Activated CD4-positive, alpha-beta T cell treated with anti-CD3 and anti-CD28 coated beads for 36 hours (primary cell): ENCODE measurements at regions not wholly inside any gene's neighbourhood (a gene's known extent, or its start where the extent isn't known, plus 50 kb on each side); places are given as distances from the start of the nearest gene placed in this dataset.

Source experiments
- ATAC-seq: fragments of 200-7000 bp; cut with Tn5 transposase; one replicate; pipeline ENCODE4 v1.10.0; 2021; ENCODE audit warnings: mild to moderate bottlenecking, moderate library complexity
- CTCF ChIA-PET: fragments of 350-600 bp; sonication (Branson Sonifier 250); formaldehyde crosslinking; loops from one replicate; lab custom pipeline; 2021; ENCODE audit warnings: antibody characterized with exemption; lab: Charles Lee
- POLR2A ChIA-PET: fragments of 350-600 bp; sonication (Branson Sonifier 250); formaldehyde crosslinking; loops from one replicate; lab custom pipeline; 2021; ENCODE audit warnings: antibody characterized with exemption, inconsistent platforms; lab: Charles Lee
- DNase-seq: peaks from one replicate; pipeline ENCODE4 v3.0.0-alpha.2; 2020
- H3K27ac Mint-ChIP-seq: one replicate; pipeline ENCODE4 v1.8.0; 2021; ENCODE audit warnings: mixed read lengths
- H3K27me3 Mint-ChIP-seq: one replicate; pipeline ENCODE4 v1.8.0; 2021; ENCODE audit warnings: mixed read lengths
- H3K36me3 Mint-ChIP-seq: one replicate; pipeline ENCODE4 v1.8.0; 2021; ENCODE audit warnings: low read depth, mixed read lengths
- H3K4me1 Mint-ChIP-seq: one replicate; pipeline ENCODE4 v1.8.0; 2021; ENCODE audit warnings: mixed read lengths
- H3K4me3 Mint-ChIP-seq: one replicate; pipeline ENCODE4 v1.8.0; 2021; ENCODE audit warnings: mild to moderate bottlenecking, moderate library complexity, mixed read lengths
- H3K9me3 Mint-ChIP-seq: one replicate; pipeline ENCODE4 v1.8.0; 2021; ENCODE audit warnings: low read depth, mixed read lengths
- intact Hi-C, 2 experiments: fragments of 100-400 bp; cut with DNase I in 1 of 2; cut with micrococcal nuclease in 1 of 2; formaldehyde crosslinking; loops; one replicate each; pipeline versions ENCODE4 v1.14.2 to v1.15.1; 2022 to 2024; cut with DNase I, micrococcal nuclease

DNA sequence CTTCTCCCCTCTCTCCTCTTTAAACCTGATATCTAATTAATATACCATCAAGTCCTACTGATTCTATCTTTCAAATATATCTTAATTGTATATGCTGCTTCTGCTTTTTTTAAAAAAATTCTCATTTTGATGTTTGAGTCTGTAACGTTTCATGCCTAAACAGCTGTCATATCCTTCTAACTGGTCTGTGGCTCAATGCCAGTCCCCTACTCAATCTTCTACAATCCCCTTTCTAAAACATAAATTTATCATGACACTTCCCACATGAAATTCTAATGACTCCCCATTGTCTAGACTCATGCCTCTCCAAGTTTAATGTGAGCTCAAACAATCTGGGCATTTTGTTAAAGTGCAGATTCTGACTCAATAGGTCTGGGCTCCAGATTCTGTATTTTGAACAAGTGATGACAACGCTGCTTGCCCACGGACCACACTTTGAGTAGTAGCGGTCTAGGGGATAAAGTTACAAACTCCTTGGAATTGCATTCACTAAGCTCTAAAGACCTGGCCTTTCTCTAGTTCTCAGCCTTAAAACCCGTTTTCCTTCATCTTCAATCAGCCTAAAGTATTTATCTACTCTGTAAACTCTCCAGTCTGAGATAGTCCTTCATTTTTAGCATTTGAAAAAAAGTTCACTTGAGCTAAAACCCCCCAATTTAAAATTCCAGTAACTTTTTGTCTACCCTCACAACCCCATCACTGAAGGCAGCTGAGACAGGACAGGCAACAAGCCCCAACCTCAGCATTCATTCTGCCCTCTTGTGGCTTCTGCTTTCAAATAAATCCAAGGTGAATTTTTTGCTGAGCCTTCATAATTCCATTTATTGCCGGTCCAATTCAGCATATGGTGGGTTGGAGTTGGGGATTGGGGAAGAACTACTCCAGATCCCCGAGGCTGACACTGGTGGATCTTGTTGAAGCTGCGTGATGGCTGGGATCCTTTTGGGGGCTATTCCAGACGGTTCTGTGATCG lies 88.1 kb upstream of the THRB start:
- no peak for ATAC-seq
- H3K27me3 Mint-ChIP-seq = no peaks in the 10 kb centered on the region

DNA sequence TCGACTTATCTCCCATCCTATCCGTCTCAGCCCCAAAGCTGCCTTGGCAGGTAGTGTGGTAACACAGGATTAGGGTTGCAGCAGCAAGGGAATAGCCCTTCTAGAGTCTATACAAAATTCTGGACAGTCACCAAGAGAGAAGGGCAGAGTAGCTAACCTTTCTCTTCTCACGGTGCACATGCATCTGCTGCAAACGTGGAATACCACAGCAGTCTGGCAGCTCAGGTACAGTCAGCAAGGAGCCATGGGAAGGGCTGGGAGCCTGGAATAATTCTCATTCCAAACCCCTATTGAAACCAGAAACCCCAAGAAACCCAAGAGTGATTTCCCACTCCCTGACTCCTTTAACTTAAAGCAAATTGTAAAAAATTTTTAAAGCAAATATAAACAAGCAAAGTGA lies 92.3 kb upstream of the THRB start:
- ATAC-seq (no peak), DNase-seq (no peak)
- Mint-ChIP-seq H3K4me3 (no peak overlapping the region), H3K9me3 (no peaks in the 10 kb centered on the region), H3K27me3 (peaks cover 3% of the 10 kb centered on the region), H3K36me3 (no peaks in the 10 kb centered on the region), H3K27ac (no peak overlapping the region), H3K4me1 (no peaks in the 10 kb centered on the region)
- intact Hi-C loops = no loop called here
- POLR2A ChIA-PET = no interaction called here
- CTCF ChIA-PET = no interaction called here

More for the DNA sequence above, 88.1 kb upstream of the THRB start:
- Mint-ChIP-seq H3K27ac (no peak overlapping the region), H3K4me1 (no peaks in the 10 kb centered on the region), H3K9me3 (no peaks in the 10 kb centered on the region), H3K4me3 (no peak overlapping the region), H3K36me3 (no peaks in the 10 kb centered on the region)
- CTCF ChIA-PET = no interaction called here
- DNase-seq = no peak
- intact Hi-C loops = no loop called here
- POLR2A ChIA-PET = no interaction called here

DNA sequence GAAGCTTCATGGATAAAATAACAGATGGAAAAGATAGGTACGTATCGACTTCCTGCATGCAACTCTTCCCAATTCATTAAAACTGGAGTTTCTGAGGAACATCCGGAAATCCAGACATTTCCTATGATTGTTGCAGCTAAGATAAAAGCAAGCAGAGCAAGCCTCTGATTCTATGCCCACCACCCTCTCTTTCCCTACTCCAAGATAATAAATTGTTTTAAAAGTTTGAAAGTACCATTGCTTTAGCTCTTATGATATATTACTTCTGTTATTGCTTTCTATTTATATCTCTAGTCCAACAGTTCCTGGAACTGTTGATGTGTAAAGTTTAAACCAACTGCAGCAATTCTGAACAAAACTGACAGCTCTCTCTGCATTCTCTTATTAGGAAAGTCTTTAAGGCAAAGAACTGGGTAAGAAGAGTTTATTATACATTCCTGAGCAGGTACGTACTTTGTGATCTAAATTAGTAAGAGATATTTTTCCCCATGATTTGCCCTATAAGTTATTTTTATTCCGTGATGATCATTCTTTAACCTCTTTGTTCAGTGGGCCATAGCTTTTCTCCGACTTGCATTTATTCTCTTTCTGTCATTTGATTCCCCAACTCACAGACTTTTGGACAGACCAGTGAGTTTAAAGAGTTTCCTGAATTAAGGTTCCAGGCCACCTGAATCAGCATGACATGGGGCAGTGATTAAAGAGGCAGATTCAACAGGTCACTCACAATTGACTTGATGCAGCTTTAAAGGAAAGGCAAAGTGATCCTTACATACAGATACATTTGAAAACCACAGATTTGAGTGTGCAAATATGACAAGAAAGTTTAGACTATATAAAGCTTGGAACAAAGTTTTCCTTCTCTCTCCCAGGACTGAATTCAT lies 94.2 kb upstream of the THRB start:
- POLR2A ChIA-PET = no interaction called here

DNA sequence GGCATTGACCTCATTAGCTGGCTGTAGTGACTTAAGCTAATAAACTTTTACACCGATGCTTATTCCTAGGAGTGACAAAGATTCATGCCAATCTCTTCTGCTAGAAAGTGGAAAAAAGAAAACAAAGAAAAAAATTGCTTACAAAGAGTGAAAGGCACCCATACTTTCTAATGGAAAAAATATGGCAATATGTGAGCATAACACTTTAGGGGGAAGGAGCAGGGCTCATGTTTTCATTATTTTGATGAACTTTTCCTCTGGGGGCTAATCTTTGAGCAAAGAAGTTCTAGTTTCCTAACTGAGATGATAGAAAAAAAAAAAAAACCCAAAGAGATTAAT lies 94.8 kb upstream of the THRB start:
- ChIA-PET CTCF (no interaction called here), POLR2A (no interaction called here)
- no peaks in the 10 kb centered on the region for H3K36me3 Mint-ChIP-seq

More for the DNA sequence above, 94.2 kb upstream of the THRB start:
- H3K9me3 Mint-ChIP-seq = no peaks in the 10 kb centered on the region
- H3K36me3 Mint-ChIP-seq = no peaks in the 10 kb centered on the region
- ATAC-seq (no peak), DNase-seq (no peak)
- H3K27ac Mint-ChIP-seq = no peak overlapping the region
- intact Hi-C loops = no loop called here
- H3K4me1 Mint-ChIP-seq = no peaks in the 10 kb centered on the region
- H3K4me3 Mint-ChIP-seq = no peak overlapping the region
- CTCF ChIA-PET = interaction anchor here (0.6 kb wide), 1 partner anchor 13 kb away, joined by 3 read pairs; no protein-coding TSS in a partner anchor
- H3K27me3 Mint-ChIP-seq = peaks cover 3% of the 10 kb centered on the region

DNA sequence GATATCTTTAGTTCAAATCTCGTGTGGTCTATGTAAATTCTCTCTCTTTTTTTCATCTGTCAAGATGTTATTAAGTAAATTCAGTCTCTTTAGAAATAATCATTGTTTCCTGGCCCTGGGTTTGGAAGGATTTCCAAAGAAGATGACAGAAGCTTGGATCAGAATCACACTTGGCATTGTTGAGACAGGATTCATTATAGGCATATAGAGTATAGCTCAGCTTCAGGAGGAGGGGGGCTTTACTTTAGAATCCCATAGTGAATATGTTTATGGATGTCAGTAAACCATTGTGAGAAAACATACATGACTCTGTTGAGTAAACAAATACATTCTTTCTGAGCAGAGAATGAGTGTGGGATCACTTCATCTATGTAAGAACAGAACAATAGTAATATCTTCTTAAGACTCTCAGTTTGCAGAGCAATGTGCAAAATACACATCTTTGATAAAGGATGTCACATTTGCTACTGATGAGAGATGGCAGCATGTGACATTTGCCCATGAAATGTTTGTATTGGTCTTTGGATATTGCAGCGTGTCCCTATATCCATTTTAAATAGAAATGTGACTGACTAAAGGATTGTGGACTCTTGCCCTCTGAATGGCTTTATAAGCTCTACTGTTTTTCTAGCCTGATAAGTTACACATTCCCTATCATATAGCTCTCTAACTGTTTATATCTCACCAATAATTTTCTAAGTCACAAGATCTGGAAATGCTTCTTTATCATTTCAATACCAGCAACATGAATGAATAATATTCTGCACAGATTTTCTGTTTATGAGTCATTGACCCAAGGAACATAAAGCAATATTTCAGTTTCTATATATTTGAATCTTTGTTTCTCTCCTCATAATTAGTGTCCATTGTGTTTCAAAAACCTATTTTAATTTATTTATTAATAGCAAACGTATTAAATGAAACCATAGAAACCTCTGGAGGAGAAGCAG lies 95.6 kb upstream of the THRB start:
- Mint-ChIP-seq H3K4me3 (no peak overlapping the region), H3K36me3 (no peaks in the 10 kb centered on the region), H3K9me3 (no peaks in the 10 kb centered on the region), H3K27ac (no peak overlapping the region), H3K27me3 (peaks cover 6% of the 10 kb centered on the region), H3K4me1 (no peaks in the 10 kb centered on the region)
- POLR2A ChIA-PET = no interaction called here
- DNase-seq = no peak
- CTCF ChIA-PET = interaction anchor here (0.7 kb wide), 1 partner anchor 31 kb away, joined by 3 read pairs; no protein-coding TSS in a partner anchor
- intact Hi-C loops = no loop called here
- ATAC-seq = no peak

More for the DNA sequence above, 94.8 kb upstream of the THRB start:
- DNase-seq (no peak), ATAC-seq (no peak)
- peaks cover 3% of the 10 kb centered on the region for H3K27me3 Mint-ChIP-seq
- no peak overlapping the region for H3K27ac Mint-ChIP-seq
- intact Hi-C loops = no loop called here
- no peaks in the 10 kb centered on the region for H3K9me3 Mint-ChIP-seq
- no peak overlapping the region for H3K4me3 Mint-ChIP-seq
- H3K4me1 Mint-ChIP-seq = no peaks in the 10 kb centered on the region

DNA sequence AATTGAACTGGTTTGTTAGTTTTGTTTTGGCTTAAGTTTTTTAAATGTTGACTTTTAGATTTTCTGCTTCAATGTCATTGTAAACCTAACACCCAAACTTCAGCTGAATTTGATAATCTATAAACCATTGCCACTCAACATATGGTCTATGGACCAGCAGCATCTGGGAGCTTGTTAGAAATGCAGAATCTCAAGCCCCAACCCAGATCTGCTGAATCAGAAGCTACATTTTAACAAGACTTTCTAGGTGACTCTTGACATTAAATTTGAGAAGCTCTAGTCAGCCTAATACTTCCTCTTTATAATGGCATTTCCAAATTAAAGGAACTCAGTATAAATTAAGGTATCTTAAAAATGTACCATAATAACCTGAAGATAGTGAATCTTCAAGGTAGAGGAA lies 96.5 kb upstream of the THRB start:
- ATAC-seq (no peak), DNase-seq (no peak)
- ChIA-PET CTCF (no interaction called here), POLR2A (no interaction called here)
- intact Hi-C loops = no loop called here
- H3K36me3 Mint-ChIP-seq = no peaks in the 10 kb centered on the region
- H3K27ac Mint-ChIP-seq = no peak overlapping the region
- no peak overlapping the region for H3K4me3 Mint-ChIP-seq
- H3K4me1 Mint-ChIP-seq = no peaks in the 10 kb centered on the region
- no peaks in the 10 kb centered on the region for H3K9me3 Mint-ChIP-seq
- H3K27me3 Mint-ChIP-seq = peaks cover 6% of the 10 kb centered on the region

DNA sequence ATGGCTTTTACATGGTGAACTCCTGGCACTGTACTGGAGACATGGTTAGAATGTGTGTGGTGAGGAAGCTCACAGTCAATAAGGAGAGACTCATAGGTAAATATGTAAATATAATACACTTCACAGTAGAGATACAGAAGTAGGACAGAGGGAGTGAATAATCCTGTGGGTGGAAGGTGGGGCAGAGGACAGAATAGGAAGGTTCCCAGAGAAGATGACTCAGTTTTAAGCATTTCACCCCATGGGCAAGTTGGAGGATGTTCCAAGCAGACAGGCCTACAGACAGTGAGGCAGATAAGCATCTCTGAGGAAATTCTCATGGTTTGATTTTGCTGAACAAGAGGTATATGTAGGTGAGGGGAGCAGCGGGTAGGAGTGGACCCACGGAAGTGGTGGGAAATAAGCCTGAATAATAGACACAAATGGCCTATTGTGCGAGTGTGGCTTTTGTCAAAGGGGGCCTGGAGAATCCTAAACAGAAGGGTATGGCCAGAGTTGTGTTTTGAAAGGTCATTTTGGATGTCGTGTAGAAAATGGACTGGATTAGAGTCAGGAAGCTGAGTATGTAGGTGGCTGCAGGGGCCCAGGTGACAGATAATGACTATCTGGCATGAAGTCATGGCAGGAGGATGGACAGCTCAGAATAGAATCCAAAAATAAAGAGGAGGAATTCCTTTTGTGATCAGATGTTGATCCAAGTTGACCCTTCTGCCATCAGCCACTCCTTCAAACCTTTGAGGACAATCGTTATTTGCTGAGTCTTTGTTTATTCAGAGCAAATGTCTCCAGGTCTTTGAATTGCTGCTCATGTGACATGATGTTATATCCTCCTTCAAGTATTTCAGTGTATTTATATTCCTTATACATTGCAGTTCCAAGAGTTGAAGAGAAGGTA lies 97.3 kb upstream of the THRB start:
- no peaks in the 10 kb centered on the region for H3K4me1 Mint-ChIP-seq
- no peaks in the 10 kb centered on the region for H3K36me3 Mint-ChIP-seq
- H3K27ac Mint-ChIP-seq = no peak overlapping the region
- ATAC-seq (no peak), DNase-seq (no peak)
- no peaks in the 10 kb centered on the region for H3K9me3 Mint-ChIP-seq
- intact Hi-C loops = no loop called here
- peaks cover 6% of the 10 kb centered on the region for H3K27me3 Mint-ChIP-seq
- H3K4me3 Mint-ChIP-seq = no peak overlapping the region
- ChIA-PET POLR2A (no interaction called here), CTCF (no interaction called here)

DNA sequence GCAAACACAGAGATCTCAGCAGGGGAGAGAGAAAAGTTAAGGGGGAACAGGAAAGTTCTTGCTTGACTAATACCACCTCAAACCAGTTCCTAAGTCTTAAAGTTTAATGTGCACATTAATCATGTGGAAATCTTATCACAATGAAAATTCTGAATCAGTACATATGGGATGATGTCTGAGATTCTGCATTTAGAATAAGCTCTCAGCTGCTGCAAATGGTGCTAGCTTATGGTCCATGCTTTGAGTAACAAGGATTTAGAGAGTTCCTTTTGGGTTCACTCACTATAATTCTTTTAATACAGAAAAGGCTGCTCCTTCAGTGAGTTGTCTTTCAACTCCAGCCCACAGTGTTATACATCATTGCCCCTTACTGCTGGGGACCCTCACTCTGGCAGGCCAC lies 99.5 kb upstream of the THRB start:
- Mint-ChIP-seq H3K36me3 (no peaks in the 10 kb centered on the region), H3K27me3 (peaks cover 2% of the 10 kb centered on the region), H3K4me1 (no peaks in the 10 kb centered on the region), H3K9me3 (peaks cover 2% of the 10 kb centered on the region), H3K27ac (no peak overlapping the region), H3K4me3 (no peak overlapping the region)
- no peak for ATAC-seq
- ChIA-PET CTCF (no interaction called here), POLR2A (no interaction called here)
- DNase-seq = no peak
- intact Hi-C loops = no loop called here

DNA sequence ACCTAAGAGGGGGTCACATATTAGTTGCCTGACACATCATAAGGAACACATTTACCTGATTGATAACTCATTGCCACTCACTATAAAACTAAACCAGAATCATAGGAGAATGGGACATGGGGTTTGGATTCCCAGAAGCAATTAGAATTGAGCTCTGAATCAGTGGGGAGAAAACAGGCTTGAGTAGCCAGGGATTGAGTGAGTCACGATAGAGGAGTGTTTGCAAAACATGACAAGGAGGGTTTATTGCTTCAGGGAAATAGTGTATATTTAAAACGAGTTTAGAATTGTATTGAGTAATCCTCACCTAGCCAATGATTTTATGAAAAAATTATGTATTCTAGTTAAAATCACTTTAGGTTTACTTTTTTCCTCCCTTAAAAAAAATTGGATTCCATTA lies 101.1 kb upstream of the THRB start:
- ChIA-PET POLR2A (no interaction called here), CTCF (no interaction called here)
- ATAC-seq (no peak), DNase-seq (no peak)
- no peak overlapping the region for H3K27ac Mint-ChIP-seq
- peaks cover 2% of the 10 kb centered on the region for H3K9me3 Mint-ChIP-seq
- intact Hi-C loops = no loop called here
- H3K4me3 Mint-ChIP-seq = no peak overlapping the region
- no peaks in the 10 kb centered on the region for H3K4me1 Mint-ChIP-seq
- H3K36me3 Mint-ChIP-seq = no peaks in the 10 kb centered on the region
- peaks cover 2% of the 10 kb centered on the region for H3K27me3 Mint-ChIP-seq

DNA sequence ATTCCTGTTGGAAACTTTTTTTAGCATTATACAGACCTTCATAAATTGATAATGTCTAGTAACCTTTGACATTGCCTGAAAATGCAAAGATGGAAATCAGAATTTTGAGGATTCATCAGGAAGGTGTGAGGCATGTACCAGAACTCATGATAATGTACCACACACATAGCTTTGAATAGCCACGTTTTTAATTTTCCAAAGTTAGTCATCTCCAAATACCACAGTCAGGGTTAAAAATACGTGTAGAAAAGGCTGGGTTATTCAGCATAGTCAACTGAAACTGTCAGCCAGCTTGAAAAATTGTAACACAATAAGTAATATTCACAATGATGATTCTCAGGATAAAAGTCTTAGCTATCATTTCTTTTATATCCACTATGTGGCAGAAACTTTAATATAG lies 102.0 kb upstream of the THRB start:
- intact Hi-C loops = no loop called here
- Mint-ChIP-seq H3K27me3 (peaks cover 2% of the 10 kb centered on the region), H3K9me3 (peaks cover 2% of the 10 kb centered on the region), H3K36me3 (no peaks in the 10 kb centered on the region), H3K27ac (no peak overlapping the region), H3K4me3 (no peak overlapping the region), H3K4me1 (no peaks in the 10 kb centered on the region)
- DNase-seq (no peak), ATAC-seq (no peak)
- ChIA-PET POLR2A (no interaction called here), CTCF (no interaction called here)
